ENCODE measurements at regions not wholly inside any gene's neighbourhood (a gene's known extent, or its start where the extent isn't known, plus 50 kb on each side); places are given as distances from the start of the nearest gene placed in this dataset.

DNA sequence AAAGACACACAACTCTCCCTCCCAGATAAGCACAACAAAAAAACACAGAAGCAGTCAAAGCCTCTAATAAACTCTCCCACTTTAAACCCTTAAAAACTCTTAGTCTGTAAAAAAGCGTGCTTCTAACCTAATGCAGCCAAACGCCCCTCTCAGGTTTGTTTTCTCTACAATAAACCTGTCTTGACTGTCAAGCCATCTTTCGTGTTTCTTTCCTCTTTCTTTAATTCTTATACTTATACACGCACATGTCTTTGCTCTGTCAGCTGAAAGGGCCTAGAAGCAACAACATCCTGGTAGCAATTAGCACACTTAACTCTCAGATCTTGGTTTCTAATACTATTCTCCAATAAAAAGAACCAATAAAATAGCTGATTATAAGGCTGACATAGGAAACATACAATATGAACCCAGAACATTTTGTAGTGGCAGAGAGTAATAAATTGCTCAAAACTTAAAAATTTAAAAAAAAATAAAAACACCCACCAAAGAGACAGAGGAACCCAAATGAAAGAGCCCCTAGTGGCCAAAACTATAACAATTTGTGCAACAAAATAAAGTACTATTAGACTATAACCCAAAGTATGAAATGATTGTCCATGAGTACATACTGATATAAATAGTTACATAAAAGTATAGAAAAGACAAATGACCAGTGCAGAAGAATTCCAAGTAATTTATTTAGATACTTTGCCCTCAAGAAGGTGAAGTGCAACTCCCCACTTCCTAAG lies 440.4 kb upstream of the ADGRL3 start:
- no peak for DNase-seq (ENCODE audit: low read depth)
- no peaks in the 10 kb centered on the region for H3K79me2 ChIP-seq (ENCODE audit: insufficient read depth, low read length)

DNA sequence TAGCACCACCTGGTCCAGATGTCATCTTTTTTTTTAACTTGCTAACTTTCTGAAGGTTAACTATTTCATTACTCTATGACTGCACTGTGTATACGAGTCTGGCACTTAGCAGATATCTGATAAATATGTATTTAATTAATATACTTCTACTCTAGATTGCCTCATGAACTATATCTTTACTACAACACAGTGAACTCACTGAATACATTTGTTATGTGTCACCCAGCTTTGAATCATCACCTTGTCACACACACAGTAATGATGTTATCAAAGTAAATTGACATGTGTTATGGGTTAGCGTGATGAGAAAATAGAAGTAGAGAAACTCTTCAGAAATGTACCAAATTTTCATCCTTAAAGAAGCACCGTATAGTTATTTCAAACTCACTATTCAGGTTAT lies 419.3 kb upstream of the ADGRL3 start:
- Histone ChIP-seq H3K4me3 (ENCODE audit: insufficient read depth, low read depth, low read length) (no peak overlapping the region), H3K36me3 (ENCODE audit: insufficient read depth, low read length) (no peaks in the 10 kb centered on the region), H2AFZ (ENCODE audit: low read depth, low read length) (no peak overlapping the region), H3K9ac (ENCODE audit: low read length) (no peak overlapping the region), H3K4me2 (ENCODE audit: low read length) (no peak overlapping the region), H3K4me1 (ENCODE audit: insufficient read depth, low read length) (no peaks in the 10 kb centered on the region), H3K27ac (ENCODE audit: low read depth, low read length) (no peak overlapping the region), H3K27me3 (ENCODE audit: insufficient read depth, low read length) (no peaks in the 10 kb centered on the region), H3K9me3 (ENCODE audit: insufficient read depth, low read depth, low read length) (no peaks in the 10 kb centered on the region), H4K20me1 (ENCODE audit: insufficient read depth, low read length) (no peaks in the 10 kb centered on the region), H3K79me2 (ENCODE audit: insufficient read depth, low read length) (no peaks in the 10 kb centered on the region)
- DNase-seq (ENCODE audit: low read depth) (peak; percentile 7), FAIRE-seq (no peak)
- no peaks in the 10 kb centered on the region for H3K36me3 Mint-ChIP-seq (ENCODE audit: low read depth, unreplicated experiment)
- H3K9me3 Mint-ChIP-seq (ENCODE audit: unreplicated experiment) = no peaks in the 10 kb centered on the region
- no peak overlapping the region for H3K4me3 Mint-ChIP-seq (ENCODE audit: unreplicated experiment)
- TF ChIP-seq EZH2 (IDR thresholded peaks at IDR 0.05; ENCODE audit: insufficient read depth, low read length) = no peak
- TF ChIP-seq, protein P1, sequence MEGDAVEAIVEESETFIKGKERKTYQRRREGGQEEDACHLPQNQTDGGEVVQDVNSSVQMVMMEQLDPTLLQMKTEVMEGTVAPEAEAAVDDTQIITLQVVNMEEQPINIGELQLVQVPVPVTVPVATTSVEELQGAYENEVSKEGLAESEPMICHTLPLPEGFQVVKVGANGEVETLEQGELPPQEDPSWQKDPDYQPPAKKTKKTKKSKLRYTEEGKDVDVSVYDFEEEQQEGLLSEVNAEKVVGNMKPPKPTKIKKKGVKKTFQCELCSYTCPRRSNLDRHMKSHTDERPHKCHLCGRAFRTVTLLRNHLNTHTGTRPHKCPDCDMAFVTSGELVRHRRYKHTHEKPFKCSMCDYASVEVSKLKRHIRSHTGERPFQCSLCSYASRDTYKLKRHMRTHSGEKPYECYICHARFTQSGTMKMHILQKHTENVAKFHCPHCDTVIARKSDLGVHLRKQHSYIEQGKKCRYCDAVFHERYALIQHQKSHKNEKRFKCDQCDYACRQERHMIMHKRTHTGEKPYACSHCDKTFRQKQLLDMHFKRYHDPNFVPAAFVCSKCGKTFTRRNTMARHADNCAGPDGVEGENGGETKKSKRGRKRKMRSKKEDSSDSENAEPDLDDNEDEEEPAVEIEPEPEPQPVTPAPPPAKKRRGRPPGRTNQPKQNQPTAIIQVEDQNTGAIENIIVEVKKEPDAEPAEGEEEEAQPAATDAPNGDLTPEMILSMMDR (IDR thresholded peaks at IDR 0.05; ENCODE audit: insufficient read depth, low read depth, low read length) = no peak
- no peaks in the 10 kb centered on the region for H3K4me1 Mint-ChIP-seq (ENCODE audit: low read depth, unreplicated experiment)
- H3K27ac Mint-ChIP-seq (ENCODE audit: unreplicated experiment) = no peak overlapping the region
- H3K27me3 Mint-ChIP-seq (ENCODE audit: low read depth, unreplicated experiment) = no peaks in the 10 kb centered on the region

More for the DNA sequence above, 440.4 kb upstream of the ADGRL3 start:
- no peak overlapping the region for H2AFZ ChIP-seq (ENCODE audit: low read depth, low read length)
- no peaks in the 10 kb centered on the region for H3K4me1 ChIP-seq (ENCODE audit: insufficient read depth, low read length)
- no peak for FAIRE-seq
- Mint-ChIP-seq H3K27me3 (ENCODE audit: low read depth, unreplicated experiment) (no peaks in the 10 kb centered on the region), H3K4me3 (ENCODE audit: unreplicated experiment) (no peak overlapping the region), H3K36me3 (ENCODE audit: low read depth, unreplicated experiment) (no peaks in the 10 kb centered on the region), H3K4me1 (ENCODE audit: low read depth, unreplicated experiment) (peaks cover 22% of the 10 kb centered on the region), H3K9me3 (ENCODE audit: unreplicated experiment) (no peaks in the 10 kb centered on the region), H3K27ac (ENCODE audit: unreplicated experiment) (no peak overlapping the region)
- H4K20me1 ChIP-seq (ENCODE audit: insufficient read depth, low read length) = no peaks in the 10 kb centered on the region
- no peaks in the 10 kb centered on the region for H3K9me3 ChIP-seq (ENCODE audit: insufficient read depth, low read depth, low read length)
- no peak overlapping the region for H3K4me2 ChIP-seq (ENCODE audit: low read length)
- no peak for TF ChIP-seq EZH2 (IDR thresholded peaks at IDR 0.05; ENCODE audit: insufficient read depth, low read length)
- TF ChIP-seq, protein P1 (IDR thresholded peaks at IDR 0.05; ENCODE audit: insufficient read depth, low read depth, low read length) = no peak
- no peak overlapping the region for H3K4me3 ChIP-seq (ENCODE audit: insufficient read depth, low read depth, low read length)
- H3K27me3 ChIP-seq (ENCODE audit: insufficient read depth, low read length) = no peaks in the 10 kb centered on the region
- no peak overlapping the region for H3K9ac ChIP-seq (ENCODE audit: low read length)
- H3K27ac ChIP-seq (ENCODE audit: low read depth, low read length) = no peak overlapping the region
- H3K36me3 ChIP-seq (ENCODE audit: insufficient read depth, low read length) = no peaks in the 10 kb centered on the region

DNA sequence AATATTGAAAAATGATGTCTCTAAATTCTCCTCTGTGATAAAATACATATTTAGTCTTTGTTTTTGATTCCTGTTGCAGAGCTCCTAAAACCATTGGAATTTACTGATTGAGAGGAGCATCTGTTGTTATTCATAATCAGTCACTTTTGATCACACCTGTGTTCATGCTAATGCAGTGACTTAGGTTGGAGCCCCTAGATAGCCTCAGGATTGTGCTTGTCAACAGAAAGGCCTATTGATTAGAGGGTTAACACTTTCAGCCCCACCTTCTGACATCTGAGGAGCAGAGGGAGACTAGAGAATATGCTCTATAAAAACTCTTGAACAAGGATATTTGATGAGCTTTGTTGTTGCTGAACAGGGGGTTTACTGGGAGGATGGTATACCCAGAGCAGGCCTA lies 409.5 kb upstream of the ADGRL3 start:
- DNase-seq (ENCODE audit: low read depth) (no peak), FAIRE-seq (no peak)
- Mint-ChIP-seq H3K9me3 (ENCODE audit: unreplicated experiment) (no peaks in the 10 kb centered on the region), H3K4me3 (ENCODE audit: unreplicated experiment) (no peak overlapping the region), H3K27ac (ENCODE audit: unreplicated experiment) (no peak overlapping the region), H3K4me1 (ENCODE audit: low read depth, unreplicated experiment) (no peaks in the 10 kb centered on the region), H3K27me3 (ENCODE audit: low read depth, unreplicated experiment) (no peaks in the 10 kb centered on the region), H3K36me3 (ENCODE audit: low read depth, unreplicated experiment) (no peaks in the 10 kb centered on the region)
- Histone ChIP-seq H4K20me1 (ENCODE audit: insufficient read depth, low read length) (no peaks in the 10 kb centered on the region), H3K79me2 (ENCODE audit: insufficient read depth, low read length) (no peaks in the 10 kb centered on the region), H3K9ac (ENCODE audit: low read length) (no peak overlapping the region), H3K9me3 (ENCODE audit: insufficient read depth, low read depth, low read length) (no peaks in the 10 kb centered on the region), H3K4me1 (ENCODE audit: insufficient read depth, low read length) (no peaks in the 10 kb centered on the region), H3K4me3 (ENCODE audit: insufficient read depth, low read depth, low read length) (no peak overlapping the region), H3K27ac (ENCODE audit: low read depth, low read length) (no peak overlapping the region), H3K36me3 (ENCODE audit: insufficient read depth, low read length) (no peaks in the 10 kb centered on the region), H3K4me2 (ENCODE audit: low read length) (no peak overlapping the region), H3K27me3 (ENCODE audit: insufficient read depth, low read length) (no peaks in the 10 kb centered on the region), H2AFZ (ENCODE audit: low read depth, low read length) (no peak overlapping the region)
- no peak for TF ChIP-seq EZH2 (IDR thresholded peaks at IDR 0.05; ENCODE audit: insufficient read depth, low read length)
- TF ChIP-seq, protein P1 (IDR thresholded peaks at IDR 0.05; ENCODE audit: insufficient read depth, low read depth, low read length) = no peak

Measured in astrocyte (in vitro differentiated cells and primary cell).